Esophagus squamous epithelium (tissue), 4 donors: ENCODE measurements at regions not wholly inside any gene's neighbourhood (a gene's known extent, or its start where the extent isn't known, plus 50 kb on each side); places are given as distances from the start of the nearest gene placed in this dataset.

Experiments used
- CTCF ChIP-seq, 6 experiments: fragments of 450-650 bp in 4 of 6; fragments of 200-600 bp in 2 of 6; sonication (generic) in 2 of 6; IDR thresholded peaks; one replicate each; pipeline ENCODE4 v1.5.1; 2016 to 2019; ENCODE audit warnings: antibody characterized with exemption in 6 of 6, mild to moderate bottlenecking in 4 of 6, moderate library complexity in 4 of 6
- POLR2A ChIP-seq, 4 donors: fragments of 450-650 bp; IDR thresholded peaks; one replicate each; pipeline ENCODE4 v1.6.1; 2017; ENCODE audit warnings: antibody characterized with exemption in 4 of 4, mild to moderate bottlenecking in 4 of 4, moderate library complexity in 3 of 4

GRCh38 chr20:60080401-60080800 lies 122.2 kb downstream of the CDH26 start:
- TF ChIP-seq POLR2A (IDR thresholded peaks at IDR 0.05) (no peak), CTCF (IDR thresholded peaks at IDR 0.05) (no peak)
